ENCODE measurements at regions not wholly inside any gene's neighbourhood (a gene's known extent, or its start where the extent isn't known, plus 50 kb on each side); places are given as distances from the start of the nearest gene placed in this dataset.

- TF ChIP-seq CTCF (IDR thresholded peaks at IDR 0.05) (no peak), MXI1 (IDR thresholded peaks at IDR 0.05; ENCODE audit: low read depth, low read length) (no peak), RFX5 (IDR thresholded peaks at IDR 0.05; ENCODE audit: low read length) (peak; percentile 88), REST (IDR thresholded peaks at IDR 0.05; ENCODE audit: low read depth, low read length) (no peak), EZH2phosphoT487 (IDR thresholded peaks at IDR 0.05; ENCODE audit: borderline replicate concordance, low read depth) (no peak), ZBTB33 (IDR thresholded peaks at IDR 0.05; ENCODE audit: borderline replicate concordance, low read depth) (no peak), POLR2AphosphoS5 (IDR thresholded peaks at IDR 0.05; ENCODE audit: low read depth, low read length) (no peak)
- TF ChIP-seq, protein P1, sequence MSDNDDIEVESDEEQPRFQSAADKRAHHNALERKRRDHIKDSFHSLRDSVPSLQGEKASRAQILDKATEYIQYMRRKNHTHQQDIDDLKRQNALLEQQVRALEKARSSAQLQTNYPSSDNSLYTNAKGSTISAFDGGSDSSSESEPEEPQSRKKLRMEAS (IDR thresholded peaks at IDR 0.05; ENCODE audit: low read depth): no peak
Measured at GRCh38 chr2:216279031-216279430, 93.3 kb downstream of the MARCHF4 start.

Data from SK-N-SH (cell line).